AG10803 (cell line): ENCODE measurements at regions not wholly inside any gene's neighbourhood (a gene's known extent, or its start where the extent isn't known, plus 50 kb on each side); places are given as distances from the start of the nearest gene placed in this dataset.

Source experiments
- DNase-seq: peaks from one replicate; pipeline ENCODE4 v3.0.0; 2010; ENCODE audit warnings: low read depth
- H3K4me3 ChIP-seq: 2 replicates; pipeline ENCODE4 v1.5.1; 2011; ENCODE audit warnings: mild to moderate bottlenecking, low read length, control low read depth
- CTCF ChIP-seq: conservative IDR thresholded peaks from 2 replicates; pipeline ENCODE4 v1.5.1; 2011; ENCODE audit warnings: mild to moderate bottlenecking, low read length, control low read depth, inconsistent platforms

- no peak for TF ChIP-seq CTCF
- H3K4me3 ChIP-seq: no peak overlapping the region
- DNase-seq: no peak
These were observed 335.2 kb downstream of the FBXW7 start for GRCh38 chr4:152200511-152201333.

- no peak for DNase-seq
- no peak overlapping the region for H3K4me3 ChIP-seq
- no peak for TF ChIP-seq CTCF
These were observed 338.7 kb downstream of the FBXW7 start for GRCh38 chr4:152197211-152197610.

GRCh38 chr4:152195888-152196287 lies 340.0 kb downstream of the FBXW7 start:
- no peak for TF ChIP-seq CTCF

GRCh38 chr4:152193059-152193458 lies 342.8 kb downstream of the FBXW7 start:
- H3K4me3 ChIP-seq: no peak overlapping the region
- no peak for TF ChIP-seq CTCF
- DNase-seq: peak; percentile 11

More at GRCh38 chr4:152195888-152196287, 340.0 kb downstream of the FBXW7 start:
- no peak overlapping the region for H3K4me3 ChIP-seq
- DNase-seq: no peak

- no peak for DNase-seq
- H3K4me3 ChIP-seq: no peak overlapping the region
- no peak for TF ChIP-seq CTCF
These were observed 345.0 kb downstream of the FBXW7 start for GRCh38 chr4:152190907-152191306.

- no peak overlapping the region for H3K4me3 ChIP-seq
- no peak for DNase-seq
- TF ChIP-seq CTCF: no peak
These were observed 346.3 kb downstream of the FBXW7 start for GRCh38 chr4:152189451-152190179.

GRCh38 chr4:152188801-152189200 lies 347.1 kb downstream of the FBXW7 start:
- no peak for TF ChIP-seq CTCF
- DNase-seq: no peak
- H3K4me3 ChIP-seq: no peak overlapping the region
